ENCODE measurements at regions not wholly inside any gene's neighbourhood (a gene's known extent, or its start where the extent isn't known, plus 50 kb on each side); places are given as distances from the start of the nearest gene placed in this dataset.

GRCh38 chr22:48902983-48903650, 924.6 kb downstream of the BRD1 start:
- DNase-seq (ENCODE audit: low read depth): no peak
- TF ChIP-seq CTCF (IDR thresholded peaks at IDR 0.05; ENCODE audit: insufficient read depth, low read depth, low read length, missing control alignments): no peak
- no peak overlapping the region for H3K4me3 ChIP-seq (ENCODE audit: low read length)

- no peak for DNase-seq (ENCODE audit: low read depth)
- H3K4me3 ChIP-seq (ENCODE audit: low read length): no peak overlapping the region
- no peak for TF ChIP-seq CTCF (IDR thresholded peaks at IDR 0.05; ENCODE audit: insufficient read depth, low read depth, low read length, missing control alignments)
Measured at GRCh38 chr22:48902001-48902869, 925.4 kb downstream of the BRD1 start.

GRCh38 chr22:48901324-48901723, 926.3 kb downstream of the BRD1 start:
- DNase-seq (ENCODE audit: low read depth): no peak
- H3K4me3 ChIP-seq (ENCODE audit: low read length): no peak overlapping the region
- TF ChIP-seq CTCF (IDR thresholded peaks at IDR 0.05; ENCODE audit: insufficient read depth, low read depth, low read length, missing control alignments): no peak

- no peak overlapping the region for H3K4me3 ChIP-seq (ENCODE audit: low read length)
- DNase-seq (ENCODE audit: low read depth): no peak
- TF ChIP-seq CTCF (IDR thresholded peaks at IDR 0.05; ENCODE audit: insufficient read depth, low read depth, low read length, missing control alignments): no peak
Measured at GRCh38 chr22:48900626-48901025, 927.0 kb downstream of the BRD1 start.

GRCh38 chr22:48900327-48900597, 927.4 kb downstream of the BRD1 start:
- H3K4me3 ChIP-seq (ENCODE audit: low read length): no peak overlapping the region
- no peak for DNase-seq (ENCODE audit: low read depth)
- TF ChIP-seq CTCF (IDR thresholded peaks at IDR 0.05; ENCODE audit: insufficient read depth, low read depth, low read length, missing control alignments): no peak

- H3K4me3 ChIP-seq (ENCODE audit: low read length): no peak overlapping the region
- no peak for DNase-seq (ENCODE audit: low read depth)
- no peak for TF ChIP-seq CTCF (IDR thresholded peaks at IDR 0.05; ENCODE audit: insufficient read depth, low read depth, low read length, missing control alignments)
Measured at GRCh38 chr22:48899523-48900326, 927.9 kb downstream of the BRD1 start.

All from epithelial cell of esophagus (primary cell).